Fibroblast of mammary gland (primary cell): ENCODE measurements at regions not wholly inside any gene's neighbourhood (a gene's known extent, or its start where the extent isn't known, plus 50 kb on each side); places are given as distances from the start of the nearest gene placed in this dataset.

Experiments used
- DNase-seq: peaks from one replicate; pipeline ENCODE4 v3.0.0-alpha.2; 2010; ENCODE audit warnings: low read depth
- H3K4me3 ChIP-seq: 2 replicates; pipeline ENCODE4 v1.5.1; 2011; ENCODE audit warnings: low read depth, mild to moderate bottlenecking, low read length, moderate library complexity; ENCODE audit not compliant: control insufficient read depth
- TF ChIP-seq, protein P1 (sequence below): conservative IDR thresholded peaks from 2 replicates; pipeline ENCODE4 v1.5.1; 2011; ENCODE audit warnings: low read depth, low read length, inconsistent platforms; ENCODE audit not compliant: control insufficient read depth, insufficient read depth

DNA sequence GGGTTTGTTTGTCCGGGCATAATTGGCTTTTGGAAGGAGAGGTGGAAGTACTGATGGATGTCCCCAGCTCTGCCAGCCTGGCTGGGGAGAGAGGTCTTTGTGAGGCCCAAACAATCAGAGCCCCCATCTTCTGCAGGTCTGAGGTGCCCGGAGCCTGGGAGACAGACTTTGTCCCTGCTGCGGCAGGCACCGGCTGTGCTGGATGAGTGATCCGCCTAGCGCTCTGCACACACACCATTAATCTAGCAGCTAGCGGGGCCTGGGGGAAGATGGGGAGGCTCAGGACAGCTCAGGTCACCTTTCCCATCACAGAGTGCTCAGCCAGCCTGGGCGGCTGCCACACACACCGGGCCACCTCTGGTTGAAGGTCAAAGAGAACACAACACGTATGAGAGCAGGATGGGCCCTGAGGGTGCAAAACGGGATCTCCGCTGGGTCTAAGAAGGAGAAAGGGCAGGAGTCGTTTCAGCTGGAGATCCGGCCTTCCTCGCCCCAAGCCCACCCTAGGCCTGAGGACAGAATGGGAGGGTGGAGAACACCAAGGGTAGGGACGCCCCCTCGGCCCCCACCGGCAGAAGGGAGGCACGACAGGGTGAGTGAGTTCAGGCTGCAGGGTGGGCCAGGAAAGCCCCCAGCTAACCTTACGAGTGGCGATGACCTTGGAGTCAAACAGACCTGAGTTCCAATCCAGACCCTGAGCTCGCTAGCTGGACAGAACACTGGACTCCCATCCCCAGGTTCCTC, 341.8 kb downstream of the NPHP4 start:
- DNase-seq = no peak
- TF ChIP-seq, protein P1, sequence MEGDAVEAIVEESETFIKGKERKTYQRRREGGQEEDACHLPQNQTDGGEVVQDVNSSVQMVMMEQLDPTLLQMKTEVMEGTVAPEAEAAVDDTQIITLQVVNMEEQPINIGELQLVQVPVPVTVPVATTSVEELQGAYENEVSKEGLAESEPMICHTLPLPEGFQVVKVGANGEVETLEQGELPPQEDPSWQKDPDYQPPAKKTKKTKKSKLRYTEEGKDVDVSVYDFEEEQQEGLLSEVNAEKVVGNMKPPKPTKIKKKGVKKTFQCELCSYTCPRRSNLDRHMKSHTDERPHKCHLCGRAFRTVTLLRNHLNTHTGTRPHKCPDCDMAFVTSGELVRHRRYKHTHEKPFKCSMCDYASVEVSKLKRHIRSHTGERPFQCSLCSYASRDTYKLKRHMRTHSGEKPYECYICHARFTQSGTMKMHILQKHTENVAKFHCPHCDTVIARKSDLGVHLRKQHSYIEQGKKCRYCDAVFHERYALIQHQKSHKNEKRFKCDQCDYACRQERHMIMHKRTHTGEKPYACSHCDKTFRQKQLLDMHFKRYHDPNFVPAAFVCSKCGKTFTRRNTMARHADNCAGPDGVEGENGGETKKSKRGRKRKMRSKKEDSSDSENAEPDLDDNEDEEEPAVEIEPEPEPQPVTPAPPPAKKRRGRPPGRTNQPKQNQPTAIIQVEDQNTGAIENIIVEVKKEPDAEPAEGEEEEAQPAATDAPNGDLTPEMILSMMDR = no peak
- H3K4me3 ChIP-seq = no peak overlapping the region

DNA sequence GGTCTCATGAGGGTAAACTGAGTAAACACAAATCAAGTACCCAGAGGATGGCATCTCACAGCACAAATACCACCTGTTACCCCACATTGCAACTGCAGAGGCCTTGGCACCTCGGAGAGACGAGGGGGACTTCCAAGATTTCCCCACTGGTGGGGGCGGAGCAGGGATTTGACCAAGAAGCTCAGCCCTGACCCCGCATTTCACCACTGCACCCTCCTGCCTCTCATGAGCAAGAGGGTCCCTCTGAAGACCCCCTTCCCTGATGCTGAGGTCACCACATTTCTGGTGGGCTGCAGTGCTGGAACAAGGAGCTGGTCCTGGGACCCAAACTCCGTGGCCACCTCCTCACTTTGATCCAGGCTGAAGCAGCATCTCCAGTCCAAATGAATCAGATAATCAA, 342.4 kb downstream of the NPHP4 start:
- DNase-seq = no peak
- TF ChIP-seq, protein P1 = no peak
- no peak overlapping the region for H3K4me3 ChIP-seq

DNA sequence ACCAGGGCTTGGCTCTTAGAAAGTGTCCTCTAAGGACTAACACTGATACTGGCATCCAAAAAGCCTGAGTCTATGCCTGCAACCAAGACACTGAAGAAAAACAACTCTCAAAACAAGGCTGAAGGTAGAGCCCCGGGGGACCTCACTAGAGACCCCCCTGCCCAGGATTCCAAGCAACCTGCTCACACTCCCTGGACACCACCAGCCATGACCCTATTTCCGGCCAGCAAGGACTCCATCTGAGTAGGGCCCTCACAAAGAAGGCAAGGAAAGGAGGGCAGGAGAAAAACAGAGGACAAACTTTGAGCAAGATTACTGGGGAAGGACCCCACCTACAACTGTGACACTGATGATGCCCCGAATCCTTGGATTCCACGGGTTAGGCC, 343.1 kb downstream of the NPHP4 start:
- DNase-seq = no peak
- TF ChIP-seq, protein P1 = no peak
- no peak overlapping the region for H3K4me3 ChIP-seq

DNA sequence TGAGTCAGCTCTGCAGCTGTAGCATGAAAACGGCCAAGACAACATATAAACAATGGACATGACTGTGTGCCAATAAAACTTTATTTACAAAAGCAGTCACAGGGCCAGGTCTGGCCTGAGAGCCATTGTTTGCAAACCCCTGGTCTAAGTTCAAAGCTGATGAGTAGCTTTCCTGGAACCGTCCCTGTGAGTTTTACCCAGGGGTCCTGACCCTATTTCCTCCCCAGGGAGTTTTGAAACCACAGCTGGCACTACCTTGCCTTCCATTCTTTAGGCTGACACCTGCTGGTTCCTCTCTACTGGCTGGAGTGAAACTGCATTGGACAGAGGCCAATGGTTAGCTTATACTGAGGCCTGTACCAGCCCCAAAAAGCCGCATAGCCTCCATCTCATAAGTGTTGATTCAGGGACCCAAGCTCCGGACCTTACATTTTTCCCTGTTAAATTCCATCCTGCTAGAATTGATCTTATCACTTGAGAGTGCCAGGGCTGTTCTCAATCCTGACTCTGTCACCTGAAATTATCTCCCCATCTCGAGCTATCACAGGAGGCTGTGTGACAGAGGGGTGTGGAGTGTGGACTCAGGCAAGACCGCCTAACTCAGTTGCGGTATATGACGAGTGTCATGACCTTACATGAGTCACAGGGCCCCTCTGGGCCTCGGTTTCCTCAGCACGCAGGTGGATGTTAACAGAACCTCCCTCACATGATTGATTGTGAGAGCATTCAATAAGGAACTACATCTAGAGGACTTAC, 343.6 kb downstream of the NPHP4 start:
- TF ChIP-seq, protein P1 = no peak
- no peak overlapping the region for H3K4me3 ChIP-seq
- no peak for DNase-seq

DNA sequence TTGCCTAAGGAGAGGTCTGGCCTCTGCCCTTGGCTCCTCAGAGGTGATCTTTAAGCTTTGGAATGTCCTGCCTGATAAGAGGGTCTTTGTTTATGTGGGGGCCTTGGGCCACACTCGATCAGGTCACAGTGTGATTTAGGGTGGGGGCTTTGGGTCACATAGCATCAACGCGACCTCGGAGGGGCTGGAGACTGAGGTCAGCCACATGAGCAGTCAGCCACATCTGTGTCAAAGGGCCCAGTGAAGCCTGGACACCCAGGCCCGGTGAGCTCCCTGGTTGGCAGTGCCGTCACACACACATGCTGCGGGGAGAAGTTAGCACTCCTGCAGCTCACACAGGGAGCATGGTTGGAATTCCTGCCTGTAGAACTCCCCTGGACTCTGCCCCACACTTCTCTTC, 345.0 kb downstream of the NPHP4 start:
- TF ChIP-seq, protein P1 = no peak
- DNase-seq = no peak
- H3K4me3 ChIP-seq = no peak overlapping the region

DNA sequence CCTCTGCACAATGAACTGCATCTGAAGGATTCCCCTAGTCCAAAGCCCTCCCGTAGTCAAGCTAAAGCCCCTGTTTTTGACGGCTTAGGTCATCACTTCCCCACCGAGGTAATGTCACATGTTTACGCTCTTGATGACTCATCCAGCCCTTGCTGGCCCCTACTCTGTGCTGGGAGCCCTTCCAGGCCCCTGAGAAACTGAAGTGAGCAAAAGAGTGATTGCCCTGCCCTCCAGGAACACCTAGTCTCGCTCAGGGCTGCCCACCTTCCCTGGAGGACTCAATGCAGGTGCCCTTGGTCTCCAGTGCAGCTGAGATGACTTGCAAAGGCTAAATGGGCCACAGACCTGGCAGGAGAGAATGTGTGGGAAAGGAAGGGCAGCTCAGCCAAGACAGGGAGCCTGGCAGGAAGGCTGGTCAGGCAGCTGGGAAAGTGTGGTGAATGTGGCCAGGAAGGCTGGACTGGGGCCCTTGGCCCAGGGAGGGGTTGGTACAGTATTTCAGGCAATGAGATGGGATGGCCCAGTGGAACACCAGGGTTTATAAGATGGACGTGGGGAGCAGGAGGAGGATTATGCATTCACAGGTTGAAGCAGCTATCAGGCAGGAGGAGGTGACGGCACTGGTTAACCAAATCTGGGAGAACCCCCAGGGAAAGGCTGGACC, 345.6 kb downstream of the NPHP4 start:
- no peak overlapping the region for H3K4me3 ChIP-seq
- TF ChIP-seq, protein P1 = no peak

More for the DNA sequence above, 345.6 kb downstream of the NPHP4 start:
- DNase-seq = no peak
